SK-N-SH (cell line): ENCODE measurements at regions not wholly inside any gene's neighbourhood (a gene's known extent, or its start where the extent isn't known, plus 50 kb on each side); places are given as distances from the start of the nearest gene placed in this dataset.
"Not testable (repeated sequence)": the region's sequence is repeated elsewhere in the genome, so short reads cannot be mapped to it uniquely, and the experiment has no call there.

Source experiments
- CTCF ChIA-PET: fragments of 300-600, 350-600 bp; formaldehyde crosslinking; extraction: SDS; loops from one replicate; lab custom pipeline; 2021; lab: Yijun Ruan, JAX
- POLR2A ChIA-PET: fragments of 350-600 bp; sonication (Branson Sonifier 250); formaldehyde crosslinking; extraction: SDS; loops from one replicate; lab custom pipeline; 2020; ENCODE audit warnings: antibody characterized with exemption, inconsistent platforms; lab: Yijun Ruan, JAX
- DNase-seq: peaks from one replicate; pipeline ENCODE4 v3.0.0; 2012
- H2AFZ ChIP-seq: fragments of 200-600 bp; sonication (generic); 2 replicates; pipeline ENCODE4 v1.8.1; 2016; ENCODE audit warnings: antibody characterized with exemption, mild to moderate bottlenecking, low read depth
- H3F3A ChIP-seq: fragments of 200-600 bp; sonication (generic); replicated peaks from 2 replicates; pipeline ENCODE3; 2016; ENCODE audit warnings: antibody characterized with exemption, mild to moderate bottlenecking; ENCODE audit not compliant: insufficient read depth
- H3K27ac ChIP-seq, 2 experiments: fragments of 200-500 bp in 1 of 2; fragments of 200-600 bp in 1 of 2; sonication (Bioruptor generic) in 1 of 2; sonication (generic), shearing (Covaris generic) in 1 of 2; 2 replicates each; pipeline versions ENCODE4 v1.5.1 to v1.6.1; 2014 to 2016; ENCODE audit warnings: low read depth in 2 of 2, inconsistent platforms in 1 of 2, low read length in 1 of 2, mild to moderate bottlenecking in 1 of 2, mixed read lengths in 1 of 2
- H3K27me3 ChIP-seq: fragments of 200-600 bp; sonication (generic), shearing (Covaris generic); 2 replicates; pipeline ENCODE4 v1.6.1; 2016; ENCODE audit warnings: mixed run types; ENCODE audit not compliant: insufficient read depth
- H3K36me3 ChIP-seq, 2 experiments: fragments of 200-500 bp in 1 of 2; fragments of 200-600 bp in 1 of 2; sonication (Bioruptor generic) in 1 of 2; sonication (generic) in 1 of 2; replicated peaks in 1 of 2; 2 replicates each; pipeline versions ENCODE3 to v1.5.1; 2014 to 2016; ENCODE audit warnings: low read length in 1 of 2, mild to moderate bottlenecking in 1 of 2; ENCODE audit not compliant: insufficient read depth in 2 of 2, control insufficient read depth in 1 of 2
- H3K4me1 ChIP-seq, 2 experiments: fragments of 200-500 bp in 1 of 2; fragments of 200-600 bp in 1 of 2; sonication (Bioruptor generic) in 1 of 2; sonication (generic), shearing (Covaris generic) in 1 of 2; 2 replicates each; pipeline versions ENCODE4 v1.5.1 to v1.6.1; 2014 to 2016; ENCODE audit warnings: low read depth in 1 of 2, low read length in 1 of 2, mixed run types in 1 of 2; ENCODE audit not compliant: insufficient read depth in 2 of 2, control insufficient read depth in 1 of 2
- H3K4me2 ChIP-seq: fragments of 200-600 bp; sonication (generic), shearing (Covaris generic); 2 replicates; pipeline ENCODE4 v1.6.1; 2017; ENCODE audit warnings: mixed run types
- H3K4me3 ChIP-seq, 2 experiments: fragments of 200-500 bp in 1 of 2; fragments of 200-600 bp in 1 of 2; sonication (Bioruptor generic) in 1 of 2; sonication (generic), shearing (Covaris generic) in 1 of 2; 2 replicates each; pipeline versions ENCODE4 v1.5.1 to v1.8.1; 2014 to 2016; ENCODE audit warnings: low read depth in 2 of 2, inconsistent platforms in 1 of 2, low read length in 1 of 2, mild to moderate bottlenecking in 1 of 2, mixed read lengths in 1 of 2, moderate library complexity in 1 of 2
- H3K79me2 ChIP-seq: fragments of 200-600 bp; sonication (generic); 2 replicates; pipeline ENCODE4 v1.8.1; 2017; ENCODE audit warnings: mild to moderate bottlenecking; ENCODE audit not compliant: insufficient read depth
- H3K9ac ChIP-seq: fragments of 200-600 bp; sonication (generic); 2 replicates; pipeline ENCODE4 v1.6.1; 2017; ENCODE audit warnings: mixed run types
- H3K9me2 ChIP-seq: fragments of 200-600 bp; sonication (generic); 2 replicates; pipeline ENCODE4 v1.6.1; 2017; ENCODE audit warnings: mixed run types
- H3K9me3 ChIP-seq: fragments of 200-600 bp; sonication (generic); 2 replicates; pipeline ENCODE4 v1.6.1; 2017; ENCODE audit warnings: mixed run types, mild to moderate bottlenecking, moderate library complexity
- H4K20me1 ChIP-seq: fragments of 200-600 bp; sonication (generic); 2 replicates; pipeline ENCODE4 v1.6.1; 2017; ENCODE audit warnings: mild to moderate bottlenecking, mixed run types; ENCODE audit not compliant: insufficient read depth
- CHD2 ChIP-seq: fragments of 150-350 bp; IDR thresholded peaks from 2 replicates; pipeline ENCODE4 v1.6.1; 2018; ENCODE audit warnings: low read length; ENCODE audit not compliant: partially characterized antibody
- ELF1 ChIP-seq: IDR thresholded peaks from 2 replicates; pipeline ENCODE4 v1.4.0; 2012
- EZH2phosphoT487 ChIP-seq: fragments of 200-600 bp; sonication (generic); IDR thresholded peaks from 2 replicates; pipeline ENCODE4 v1.6.1; 2017; ENCODE audit warnings: low read depth, mixed run types, mild to moderate bottlenecking, antibody characterized with exemption, moderate library complexity, borderline replicate concordance
- FOXM1 ChIP-seq: IDR thresholded peaks from 2 replicates; pipeline ENCODE4 v1.4.0; 2012; ENCODE audit warnings: low read depth, mild to moderate bottlenecking
- MAX ChIP-seq: IDR thresholded peaks from 2 replicates; pipeline ENCODE4 v1.4.0; 2012; ENCODE audit warnings: low read depth
- MEF2A ChIP-seq: IDR thresholded peaks from 2 replicates; pipeline ENCODE4 v1.4.0; 2012; ENCODE audit warnings: low read depth, borderline replicate concordance
- MXI1 ChIP-seq: IDR thresholded peaks from 2 replicates; pipeline ENCODE4 v1.6.1; 2012; ENCODE audit warnings: mild to moderate bottlenecking, low read depth, low read length, improper control_type of control experiment
- RXRA ChIP-seq: IDR thresholded peaks from 2 replicates; pipeline ENCODE4 v1.4.0; 2012; ENCODE audit warnings: low read depth, mild to moderate bottlenecking, borderline replicate concordance
- SMC3 ChIP-seq: IDR thresholded peaks from 2 replicates; pipeline ENCODE4 v1.6.1; 2012; ENCODE audit warnings: low read depth, low read length, improper control_type of control experiment
- YY1 ChIP-seq: IDR thresholded peaks from 2 replicates; pipeline ENCODE4 v1.4.0; 2012; ENCODE audit warnings: low read depth, mild to moderate bottlenecking
- WGBS: methylation state at CpG from one replicate; pipeline ENCODE4 v1.1.6; 2017; ENCODE audit warnings: low lambda C conversion rate; 5-methylcytosine and 5-hydroxymethylcytosine counted together
- TF ChIP-seq, protein P1 (sequence below): IDR thresholded peaks from 2 replicates; pipeline ENCODE4 v1.6.1; 2012; ENCODE audit warnings: mild to moderate bottlenecking, low read depth, low read length, moderate library complexity

DNA sequence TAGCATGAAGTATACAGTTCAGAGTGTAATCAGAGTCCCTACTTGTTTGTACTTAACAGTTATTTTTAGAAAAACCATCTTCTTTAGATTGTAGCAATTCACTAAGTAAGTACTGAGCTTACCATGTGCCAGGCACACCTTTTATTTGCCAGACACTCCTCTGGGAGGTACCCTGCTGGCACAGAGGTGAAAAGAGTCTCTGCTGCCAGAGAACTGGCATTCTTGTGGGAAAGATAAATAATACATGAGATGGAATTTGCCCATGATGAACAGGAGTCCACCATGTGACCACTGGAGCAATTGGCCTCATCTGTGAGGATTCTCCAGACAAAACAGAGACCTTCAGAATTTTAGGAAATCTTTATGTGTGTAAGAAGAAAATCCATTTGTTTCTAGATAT lies 199.3 kb upstream of the SLC16A7 start:
- POLR2A ChIA-PET, result no interaction called here
- no peaks in the 10 kb centered on the region for H3K27me3 ChIP-seq
- DNase-seq, result no peak
- CTCF ChIA-PET, result no interaction called here
- no peak overlapping the region for H3K9ac ChIP-seq
- H3K27ac ChIP-seq, result no peak overlapping the region
- no peaks in the 10 kb centered on the region for H3F3A ChIP-seq
- no peaks in the 10 kb centered on the region for H3K79me2 ChIP-seq
- no peak overlapping the region for H3K4me3 ChIP-seq
- no peaks in the 10 kb centered on the region for H4K20me1 ChIP-seq
- H3K4me1 ChIP-seq, result no peaks in the 10 kb centered on the region
- H3K9me3 ChIP-seq, result no peaks in the 10 kb centered on the region
- no peaks in the 10 kb centered on the region for H3K9me2 ChIP-seq
- H3K4me2 ChIP-seq, result no peak overlapping the region
- no peaks in the 10 kb centered on the region for H3K36me3 ChIP-seq
- H2AFZ ChIP-seq, result no peak overlapping the region
- no peak for TF ChIP-seq EZH2phosphoT487
- no peak for TF ChIP-seq MXI1
- TF ChIP-seq FOXM1, result no peak
- no peak for TF ChIP-seq SMC3
- TF ChIP-seq ELF1, result no peak
- TF ChIP-seq MAX, result no peak
- TF ChIP-seq MEF2A, result no peak
- TF ChIP-seq CHD2, result no peak
- no peak for TF ChIP-seq YY1
- no peak for TF ChIP-seq RXRA

- H3K27ac ChIP-seq, CTCF ChIA-PET, H3K9ac ChIP-seq, H3K4me1 ChIP-seq, H3K36me3 ChIP-seq, H3K9me2 ChIP-seq, H4K20me1 ChIP-seq, POLR2A ChIA-PET, DNase-seq, H3K79me2 ChIP-seq, H3K4me3 ChIP-seq, H3K9me3 ChIP-seq, H3K4me2 ChIP-seq, H3F3A ChIP-seq, H2AFZ ChIP-seq, H3K27me3 ChIP-seq: not testable (repeated sequence)
Observed at GRCh38 chr12:59395310-59395709, 200.5 kb upstream of the SLC16A7 start.

GRCh38 chr12:59393506-59393905 lies 202.3 kb upstream of the SLC16A7 start:
- Histone ChIP-seq H3K9me2 (no peaks in the 10 kb centered on the region), H3K27me3 (peaks cover 8% of the 10 kb centered on the region; the same call in 1 of the 2 replicates), H3K4me1 (no peaks in the 10 kb centered on the region), H3K9ac (no peak overlapping the region), H2AFZ (no peak overlapping the region), H4K20me1 (no peaks in the 10 kb centered on the region), H3K36me3 (no peaks in the 10 kb centered on the region), H3K27ac (no peak overlapping the region), H3K4me2 (no peak overlapping the region), H3K4me3 (no peak overlapping the region), H3K9me3 (no peaks in the 10 kb centered on the region), H3K79me2 (no peaks in the 10 kb centered on the region), H3F3A (no peaks in the 10 kb centered on the region)
- ChIA-PET CTCF (no interaction called here), POLR2A (no interaction called here)
- TF ChIP-seq, protein P1, sequence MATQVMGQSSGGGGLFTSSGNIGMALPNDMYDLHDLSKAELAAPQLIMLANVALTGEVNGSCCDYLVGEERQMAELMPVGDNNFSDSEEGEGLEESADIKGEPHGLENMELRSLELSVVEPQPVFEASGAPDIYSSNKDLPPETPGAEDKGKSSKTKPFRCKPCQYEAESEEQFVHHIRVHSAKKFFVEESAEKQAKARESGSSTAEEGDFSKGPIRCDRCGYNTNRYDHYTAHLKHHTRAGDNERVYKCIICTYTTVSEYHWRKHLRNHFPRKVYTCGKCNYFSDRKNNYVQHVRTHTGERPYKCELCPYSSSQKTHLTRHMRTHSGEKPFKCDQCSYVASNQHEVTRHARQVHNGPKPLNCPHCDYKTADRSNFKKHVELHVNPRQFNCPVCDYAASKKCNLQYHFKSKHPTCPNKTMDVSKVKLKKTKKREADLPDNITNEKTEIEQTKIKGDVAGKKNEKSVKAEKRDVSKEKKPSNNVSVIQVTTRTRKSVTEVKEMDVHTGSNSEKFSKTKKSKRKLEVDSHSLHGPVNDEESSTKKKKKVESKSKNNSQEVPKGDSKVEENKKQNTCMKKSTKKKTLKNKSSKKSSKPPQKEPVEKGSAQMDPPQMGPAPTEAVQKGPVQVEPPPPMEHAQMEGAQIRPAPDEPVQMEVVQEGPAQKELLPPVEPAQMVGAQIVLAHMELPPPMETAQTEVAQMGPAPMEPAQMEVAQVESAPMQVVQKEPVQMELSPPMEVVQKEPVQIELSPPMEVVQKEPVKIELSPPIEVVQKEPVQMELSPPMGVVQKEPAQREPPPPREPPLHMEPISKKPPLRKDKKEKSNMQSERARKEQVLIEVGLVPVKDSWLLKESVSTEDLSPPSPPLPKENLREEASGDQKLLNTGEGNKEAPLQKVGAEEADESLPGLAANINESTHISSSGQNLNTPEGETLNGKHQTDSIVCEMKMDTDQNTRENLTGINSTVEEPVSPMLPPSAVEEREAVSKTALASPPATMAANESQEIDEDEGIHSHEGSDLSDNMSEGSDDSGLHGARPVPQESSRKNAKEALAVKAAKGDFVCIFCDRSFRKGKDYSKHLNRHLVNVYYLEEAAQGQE, result no peak
- no peak for DNase-seq
- 4% methylated on average over 4 of the region's 4 CpGs for WGBS
